ENCODE measurements at regions not wholly inside any gene's neighbourhood (a gene's known extent, or its start where the extent isn't known, plus 50 kb on each side); places are given as distances from the start of the nearest gene placed in this dataset.

DNA sequence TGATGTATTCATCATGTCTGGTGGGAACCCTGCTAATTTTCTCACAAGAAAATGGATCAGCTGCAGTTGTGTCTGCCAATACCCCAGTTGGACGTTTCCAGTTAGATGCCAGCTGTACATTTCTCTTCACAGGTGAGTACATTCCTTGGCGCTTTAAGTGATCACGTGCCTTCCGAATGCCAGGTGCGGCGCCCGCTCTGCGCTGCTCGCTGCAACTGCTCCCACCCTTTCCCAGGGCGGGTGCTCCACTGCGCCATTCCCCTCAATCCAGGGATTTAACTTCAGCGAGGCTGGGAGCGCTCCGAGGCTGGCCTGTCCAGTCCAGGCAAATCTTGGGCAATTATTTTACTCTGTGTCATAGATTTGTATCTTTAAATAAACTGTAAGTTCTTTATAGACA, 225.0 kb upstream of the RAB6C start:
- TF ChIP-seq, protein P1, sequence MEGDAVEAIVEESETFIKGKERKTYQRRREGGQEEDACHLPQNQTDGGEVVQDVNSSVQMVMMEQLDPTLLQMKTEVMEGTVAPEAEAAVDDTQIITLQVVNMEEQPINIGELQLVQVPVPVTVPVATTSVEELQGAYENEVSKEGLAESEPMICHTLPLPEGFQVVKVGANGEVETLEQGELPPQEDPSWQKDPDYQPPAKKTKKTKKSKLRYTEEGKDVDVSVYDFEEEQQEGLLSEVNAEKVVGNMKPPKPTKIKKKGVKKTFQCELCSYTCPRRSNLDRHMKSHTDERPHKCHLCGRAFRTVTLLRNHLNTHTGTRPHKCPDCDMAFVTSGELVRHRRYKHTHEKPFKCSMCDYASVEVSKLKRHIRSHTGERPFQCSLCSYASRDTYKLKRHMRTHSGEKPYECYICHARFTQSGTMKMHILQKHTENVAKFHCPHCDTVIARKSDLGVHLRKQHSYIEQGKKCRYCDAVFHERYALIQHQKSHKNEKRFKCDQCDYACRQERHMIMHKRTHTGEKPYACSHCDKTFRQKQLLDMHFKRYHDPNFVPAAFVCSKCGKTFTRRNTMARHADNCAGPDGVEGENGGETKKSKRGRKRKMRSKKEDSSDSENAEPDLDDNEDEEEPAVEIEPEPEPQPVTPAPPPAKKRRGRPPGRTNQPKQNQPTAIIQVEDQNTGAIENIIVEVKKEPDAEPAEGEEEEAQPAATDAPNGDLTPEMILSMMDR (IDR thresholded peaks at IDR 0.05), result no peak
- TF ChIP-seq POLR2A (IDR thresholded peaks at IDR 0.05), result no peak

Data from Peyer's patch (tissue), 4 donors.